Nephron (organoid): ENCODE measurements at regions not wholly inside any gene's neighbourhood (a gene's known extent, or its start where the extent isn't known, plus 50 kb on each side); places are given as distances from the start of the nearest gene placed in this dataset.

Experiments
- H3K27ac Mint-ChIP-seq, 3 experiments: 2 replicates each; pipeline ENCODE4 v1.8.0; 2020; ENCODE audit warnings: mixed read lengths in 3 of 3, mild to moderate bottlenecking in 2 of 3, moderate library complexity in 1 of 3
- H3K27me3 Mint-ChIP-seq: 2 replicates; pipeline ENCODE4 v1.8.0; 2021; ENCODE audit warnings: low read depth, mild to moderate bottlenecking, moderate library complexity, mixed read lengths
- H3K36me3 Mint-ChIP-seq: 2 replicates; pipeline ENCODE4 v1.8.0; 2020; ENCODE audit warnings: low read depth, mixed read lengths
- H3K4me1 Mint-ChIP-seq: 2 replicates; pipeline ENCODE4 v1.8.0; 2020; ENCODE audit warnings: mixed read lengths
- H3K4me3 Mint-ChIP-seq, 3 experiments: 2 replicates each; pipeline ENCODE4 v1.8.0; 2020; ENCODE audit warnings: mild to moderate bottlenecking in 3 of 3, mixed read lengths in 3 of 3, moderate library complexity in 2 of 3
- H3K9me3 Mint-ChIP-seq: 2 replicates; pipeline ENCODE4 v1.8.0; 2020; ENCODE audit warnings: mixed read lengths
- TF ChIP-seq, protein P1 (sequence below), 3 experiments: fragments of 200-600 bp; sonication (generic); IDR thresholded peaks; one replicate each; pipeline ENCODE4 v1.5.0; 2021; ENCODE audit warnings: antibody characterized with exemption in 3 of 3; ENCODE audit not compliant: unreplicated experiment in 3 of 3

DNA sequence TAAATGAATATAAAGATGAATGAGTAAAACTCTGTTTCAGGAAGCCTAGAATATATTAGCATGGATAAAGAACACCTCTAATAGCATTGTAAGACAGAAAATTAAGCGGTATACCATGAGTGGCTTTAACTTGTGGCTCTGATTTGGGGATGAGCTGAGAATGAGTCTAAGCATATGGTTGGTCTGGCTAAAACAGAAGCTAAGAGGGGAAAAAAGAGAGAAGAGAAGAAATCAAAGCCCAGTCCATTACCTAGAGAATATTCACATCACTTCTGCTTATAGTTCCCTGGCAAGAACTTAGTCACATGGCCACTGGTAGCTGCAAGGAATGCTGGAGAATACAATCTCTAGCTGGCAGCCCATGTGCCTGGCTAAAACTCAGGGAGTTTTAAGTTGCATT is 414.5 kb downstream of the PRDM5 start:
- TF ChIP-seq, protein P1, sequence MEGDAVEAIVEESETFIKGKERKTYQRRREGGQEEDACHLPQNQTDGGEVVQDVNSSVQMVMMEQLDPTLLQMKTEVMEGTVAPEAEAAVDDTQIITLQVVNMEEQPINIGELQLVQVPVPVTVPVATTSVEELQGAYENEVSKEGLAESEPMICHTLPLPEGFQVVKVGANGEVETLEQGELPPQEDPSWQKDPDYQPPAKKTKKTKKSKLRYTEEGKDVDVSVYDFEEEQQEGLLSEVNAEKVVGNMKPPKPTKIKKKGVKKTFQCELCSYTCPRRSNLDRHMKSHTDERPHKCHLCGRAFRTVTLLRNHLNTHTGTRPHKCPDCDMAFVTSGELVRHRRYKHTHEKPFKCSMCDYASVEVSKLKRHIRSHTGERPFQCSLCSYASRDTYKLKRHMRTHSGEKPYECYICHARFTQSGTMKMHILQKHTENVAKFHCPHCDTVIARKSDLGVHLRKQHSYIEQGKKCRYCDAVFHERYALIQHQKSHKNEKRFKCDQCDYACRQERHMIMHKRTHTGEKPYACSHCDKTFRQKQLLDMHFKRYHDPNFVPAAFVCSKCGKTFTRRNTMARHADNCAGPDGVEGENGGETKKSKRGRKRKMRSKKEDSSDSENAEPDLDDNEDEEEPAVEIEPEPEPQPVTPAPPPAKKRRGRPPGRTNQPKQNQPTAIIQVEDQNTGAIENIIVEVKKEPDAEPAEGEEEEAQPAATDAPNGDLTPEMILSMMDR (IDR thresholded peaks at IDR 0.05; ENCODE audit: unreplicated experiment in 3 of 3) = no peak

DNA sequence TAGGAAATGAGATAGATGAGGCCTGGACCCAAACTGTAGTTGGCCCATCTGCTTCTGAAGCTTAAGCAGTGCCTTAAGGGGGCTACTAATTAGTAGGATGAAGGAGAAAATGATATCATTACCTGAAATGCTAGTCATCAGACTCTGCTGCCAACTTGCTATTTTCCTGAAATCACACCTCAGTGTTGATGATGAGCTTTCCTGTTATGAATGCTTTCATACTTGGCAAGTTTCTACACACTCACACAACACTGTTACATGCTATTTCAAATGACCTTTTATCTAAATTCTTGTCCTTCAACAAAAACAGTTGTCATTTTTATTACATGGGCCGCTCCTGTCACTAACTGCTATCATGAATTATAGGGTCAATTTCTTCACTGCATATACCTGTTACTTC is 416.0 kb downstream of the PRDM5 start:
- peaks cover 8% of the 10 kb centered on the region for H3K36me3 Mint-ChIP-seq
- no peak overlapping the region for H3K27ac Mint-ChIP-seq
- peaks cover 23% of the 10 kb centered on the region for H3K9me3 Mint-ChIP-seq

More for the DNA sequence above, 414.5 kb downstream of the PRDM5 start:
- H3K27ac Mint-ChIP-seq = no peak overlapping the region
- peaks cover 30% of the 10 kb centered on the region for H3K9me3 Mint-ChIP-seq
- no peaks in the 10 kb centered on the region for H3K4me1 Mint-ChIP-seq
- H3K27me3 Mint-ChIP-seq = no peaks in the 10 kb centered on the region
- no peak overlapping the region for H3K4me3 Mint-ChIP-seq
- H3K36me3 Mint-ChIP-seq = peaks cover 6% of the 10 kb centered on the region

DNA sequence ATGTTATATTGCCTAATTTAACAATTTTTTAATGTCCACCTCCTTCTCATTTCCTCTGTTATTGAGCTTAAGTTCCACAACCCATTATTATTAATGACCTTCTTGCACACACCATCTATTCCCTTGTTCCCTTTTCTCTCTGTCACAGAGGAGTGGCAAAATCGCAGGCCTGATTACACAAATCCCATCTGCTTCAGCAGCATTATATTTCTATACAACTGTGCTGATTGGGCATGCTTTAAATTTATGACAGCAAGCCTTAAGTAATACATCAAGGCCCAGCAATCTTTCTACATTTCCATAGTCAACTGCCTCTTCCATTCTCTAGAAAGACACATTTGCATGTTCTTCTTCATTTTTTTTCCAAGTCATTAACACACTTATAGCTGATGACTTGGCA is 423.8 kb downstream of the PRDM5 start:
- H3K27me3 Mint-ChIP-seq = no peaks in the 10 kb centered on the region
- no peak overlapping the region for H3K27ac Mint-ChIP-seq
- H3K4me1 Mint-ChIP-seq = no peaks in the 10 kb centered on the region
- no peak overlapping the region for H3K4me3 Mint-ChIP-seq
- peaks cover 14% of the 10 kb centered on the region for H3K9me3 Mint-ChIP-seq
- TF ChIP-seq, protein P1 (IDR thresholded peaks at IDR 0.05; ENCODE audit: unreplicated experiment in 3 of 3) = no peak
- peaks cover 4% of the 10 kb centered on the region for H3K36me3 Mint-ChIP-seq

More for the DNA sequence above, 416.0 kb downstream of the PRDM5 start:
- no peaks in the 10 kb centered on the region for H3K27me3 Mint-ChIP-seq
- TF ChIP-seq, protein P1 (IDR thresholded peaks at IDR 0.05; ENCODE audit: unreplicated experiment in 3 of 3) = no peak
- no peaks in the 10 kb centered on the region for H3K4me1 Mint-ChIP-seq
- H3K4me3 Mint-ChIP-seq = no peak overlapping the region

DNA sequence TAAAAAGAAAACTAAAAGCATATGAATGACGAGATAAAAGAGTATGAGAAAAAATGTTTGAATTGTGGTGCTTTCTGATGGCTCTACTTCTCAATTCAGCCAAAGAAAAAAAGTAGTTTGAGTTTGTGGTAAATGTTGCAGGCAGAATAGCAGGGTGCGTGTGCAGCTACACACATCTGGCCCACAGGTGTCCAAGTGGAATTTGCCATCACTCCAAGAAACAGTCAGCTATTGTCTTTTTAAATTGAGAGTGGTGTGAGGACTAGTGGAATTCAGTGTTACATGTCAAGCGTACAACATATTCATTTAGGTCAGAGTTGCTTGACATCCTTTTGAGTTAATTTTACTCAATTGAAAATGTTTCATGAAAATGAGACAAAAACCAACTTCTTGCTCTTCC is 424.8 kb upstream of the MAD2L1 start:
- no peak overlapping the region for H3K27ac Mint-ChIP-seq
- TF ChIP-seq, protein P1 (IDR thresholded peaks at IDR 0.05; ENCODE audit: unreplicated experiment in 3 of 3) = no peak
- H3K4me1 Mint-ChIP-seq = no peaks in the 10 kb centered on the region
- H3K27me3 Mint-ChIP-seq = no peaks in the 10 kb centered on the region
- no peak overlapping the region for H3K4me3 Mint-ChIP-seq
- H3K9me3 Mint-ChIP-seq = no peaks in the 10 kb centered on the region
- H3K36me3 Mint-ChIP-seq = no peaks in the 10 kb centered on the region

DNA sequence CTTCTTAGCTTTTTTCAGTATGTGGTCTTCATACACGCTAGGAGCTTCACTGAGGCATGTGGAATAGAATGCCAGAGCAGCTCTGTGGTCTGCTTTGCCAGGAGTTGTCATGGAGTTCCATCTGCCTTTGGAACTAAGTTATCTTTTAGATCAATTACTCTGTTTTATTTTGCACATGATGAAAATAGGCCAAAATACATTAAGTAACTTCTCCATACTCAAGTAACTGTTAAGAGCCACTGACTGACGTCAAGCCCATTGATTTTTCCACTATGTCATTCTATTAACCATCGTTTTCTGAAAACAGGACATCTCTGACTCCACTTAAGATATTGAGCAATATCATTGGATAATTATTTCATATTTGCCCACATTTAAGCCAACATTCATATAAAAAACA is 415.1 kb upstream of the MAD2L1 start:
- Mint-ChIP-seq H3K9me3 (no peaks in the 10 kb centered on the region), H3K27ac (no peak overlapping the region), H3K36me3 (no peaks in the 10 kb centered on the region), H3K27me3 (no peaks in the 10 kb centered on the region), H3K4me1 (no peaks in the 10 kb centered on the region), H3K4me3 (no peak overlapping the region)
- TF ChIP-seq, protein P1 (IDR thresholded peaks at IDR 0.05; ENCODE audit: unreplicated experiment in 3 of 3) = no peak

DNA sequence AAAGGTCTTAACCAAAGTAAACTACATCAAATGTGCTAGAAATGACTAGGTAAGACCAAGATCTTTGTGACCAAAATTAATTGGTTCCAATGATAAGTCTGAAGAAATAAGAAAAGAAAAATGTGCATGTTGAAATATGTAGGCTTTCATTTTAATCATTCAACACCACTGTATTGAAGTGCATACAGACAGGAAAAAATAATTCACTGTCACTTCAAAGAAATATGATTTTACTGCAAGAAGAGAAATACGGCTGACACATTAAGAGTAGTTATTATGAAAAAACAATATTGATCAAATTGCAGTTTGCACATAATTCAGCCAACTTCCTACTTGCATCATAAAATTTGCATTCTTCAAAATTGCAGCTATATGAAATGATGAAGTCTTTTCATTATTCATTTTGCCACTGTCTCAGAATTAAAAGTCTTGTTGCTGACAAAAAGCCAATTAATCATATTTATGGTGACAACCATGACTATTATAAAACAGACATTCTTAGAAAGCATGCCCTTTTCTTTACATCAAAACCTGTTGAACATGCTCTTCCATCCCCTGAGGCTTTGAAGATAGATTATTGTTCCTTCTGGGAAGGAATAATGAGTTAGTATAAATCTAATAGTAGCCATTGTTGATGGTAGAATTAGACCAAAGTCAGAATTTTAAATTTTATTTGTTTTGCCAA is 405.9 kb upstream of the MAD2L1 start:
- no peaks in the 10 kb centered on the region for H3K4me1 Mint-ChIP-seq
- no peaks in the 10 kb centered on the region for H3K27me3 Mint-ChIP-seq
- TF ChIP-seq, protein P1 (IDR thresholded peaks at IDR 0.05; ENCODE audit: unreplicated experiment in 3 of 3) = no peak
- no peak overlapping the region for H3K27ac Mint-ChIP-seq
- no peak overlapping the region for H3K4me3 Mint-ChIP-seq
- H3K9me3 Mint-ChIP-seq = no peaks in the 10 kb centered on the region
- H3K36me3 Mint-ChIP-seq = no peaks in the 10 kb centered on the region
